ENCODE measurements at regions not wholly inside any gene's neighbourhood (a gene's known extent, or its start where the extent isn't known, plus 50 kb on each side); places are given as distances from the start of the nearest gene placed in this dataset.

- ATAC-seq (no peak), DNase-seq (ENCODE audit: low spot score) (no peak)
- Mint-ChIP-seq H3K4me1 (ENCODE audit: low read depth in 2 of 2) (no peaks in the 10 kb centered on the region), H3K9me3 (no peaks in the 10 kb centered on the region), H3K27ac (no peak overlapping the region), H3K36me3 (no peaks in the 10 kb centered on the region), H3K27me3 (peaks cover 15 to 41% of the 10 kb centered on the region in 2 donors), H3K4me3 (no peak overlapping the region)
Observed at GRCh38 chr16:50858877-50859627, 117.2 kb downstream of the CYLD start.

GRCh38 chr16:50858376-50858775 is 116.5 kb downstream of the CYLD start:
- DNase-seq (ENCODE audit: low spot score) (no peak), ATAC-seq (no peak)
- Mint-ChIP-seq H3K27ac (no peak overlapping the region), H3K27me3 (peaks cover 15 to 38% of the 10 kb centered on the region in 2 donors), H3K9me3 (no peaks in the 10 kb centered on the region), H3K36me3 (no peaks in the 10 kb centered on the region), H3K4me3 (no peak overlapping the region), H3K4me1 (ENCODE audit: low read depth in 2 of 2) (no peaks in the 10 kb centered on the region)

GRCh38 chr16:50857881-50858280 is 116.0 kb downstream of the CYLD start:
- H3K4me1 Mint-ChIP-seq (ENCODE audit: low read depth in 2 of 2) = no peaks in the 10 kb centered on the region
- peaks cover 16 to 38% of the 10 kb centered on the region in 2 donors for H3K27me3 Mint-ChIP-seq
- DNase-seq (ENCODE audit: low spot score) (no peak), ATAC-seq (no peak)
- H3K27ac Mint-ChIP-seq = no peak overlapping the region
- no peak overlapping the region for H3K4me3 Mint-ChIP-seq
- H3K9me3 Mint-ChIP-seq = no peaks in the 10 kb centered on the region
- H3K36me3 Mint-ChIP-seq = no peaks in the 10 kb centered on the region

- no peak overlapping the region for H3K4me3 Mint-ChIP-seq
- no peaks in the 10 kb centered on the region for H3K36me3 Mint-ChIP-seq
- no peak for DNase-seq (ENCODE audit: low spot score)
- H3K27ac Mint-ChIP-seq = no peak overlapping the region
- H3K4me1 Mint-ChIP-seq (ENCODE audit: low read depth in 2 of 2) = no peaks in the 10 kb centered on the region
- ATAC-seq = no peak
- peaks cover 20 to 38% of the 10 kb centered on the region in 2 donors for H3K27me3 Mint-ChIP-seq
- H3K9me3 Mint-ChIP-seq = no peaks in the 10 kb centered on the region
Observed at GRCh38 chr16:50856991-50857390, 115.1 kb downstream of the CYLD start.

- Mint-ChIP-seq H3K9me3 (no peaks in the 10 kb centered on the region), H3K27ac (no peak overlapping the region), H3K4me3 (no peak overlapping the region), H3K4me1 (ENCODE audit: low read depth in 2 of 2) (no peaks in the 10 kb centered on the region), H3K36me3 (no peaks in the 10 kb centered on the region), H3K27me3 (peaks cover 22 to 47% of the 10 kb centered on the region in 2 donors)
- DNase-seq (ENCODE audit: low spot score) = no peak
- no peak for ATAC-seq
Observed at GRCh38 chr16:50853329-50853728, 111.4 kb downstream of the CYLD start.
